ENCODE measurements at regions not wholly inside any gene's neighbourhood (a gene's known extent, or its start where the extent isn't known, plus 50 kb on each side); places are given as distances from the start of the nearest gene placed in this dataset.

DNA sequence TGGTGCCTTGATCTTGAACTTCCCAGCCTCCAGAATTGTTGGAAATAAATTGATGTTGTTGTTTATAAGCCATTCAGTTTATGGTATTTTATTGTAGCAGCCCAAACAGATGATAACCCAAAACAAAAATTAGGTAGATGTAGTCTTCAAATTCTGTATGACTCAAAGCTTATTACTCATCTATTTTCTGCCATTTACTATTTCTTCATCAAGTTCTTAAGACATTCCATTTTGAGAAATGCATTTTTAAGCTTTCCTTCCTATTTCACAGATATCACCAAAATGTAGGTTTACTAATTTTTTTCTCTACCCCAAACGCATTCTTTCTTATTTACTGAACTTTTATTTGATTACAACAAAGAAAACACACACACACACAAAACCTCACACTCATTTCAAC, 148.2 kb downstream of the RND3 start:
- no peak overlapping the region for H2AFZ ChIP-seq (ENCODE audit: low read length)
- WGBS (ENCODE audit: extremely low coverage, insufficient read length, low lambda C conversion rate) = 100% methylated on average over 1 of the region's 1 CpG
- no peaks in the 10 kb centered on the region for H3K4me1 ChIP-seq (ENCODE audit: insufficient read depth, low read length)

More for the DNA sequence above, 148.2 kb downstream of the RND3 start:
- H3K79me1 ChIP-seq (ENCODE audit: insufficient read depth, low read depth, low read length, poor library complexity, severe bottlenecking) = no peaks in the 10 kb centered on the region
- H4K91ac ChIP-seq (ENCODE audit: insufficient read length, low read depth, low read length) = no peak overlapping the region
- H3K27ac ChIP-seq (ENCODE audit: insufficient read length, low read depth, low read length) = no peak overlapping the region
- H3K14ac ChIP-seq (ENCODE audit: insufficient read depth, low read length) = no peak overlapping the region
- H3K9ac ChIP-seq (ENCODE audit: extremely low read depth, insufficient read length, low read length) = no peak overlapping the region
- no peak overlapping the region for H3K27ac Mint-ChIP-seq
- no peak overlapping the region for H3T11ph ChIP-seq (ENCODE audit: low read length)
- H2AK5ac ChIP-seq (ENCODE audit: insufficient read length, low read length) = no peak overlapping the region
- TF ChIP-seq, protein P1, sequence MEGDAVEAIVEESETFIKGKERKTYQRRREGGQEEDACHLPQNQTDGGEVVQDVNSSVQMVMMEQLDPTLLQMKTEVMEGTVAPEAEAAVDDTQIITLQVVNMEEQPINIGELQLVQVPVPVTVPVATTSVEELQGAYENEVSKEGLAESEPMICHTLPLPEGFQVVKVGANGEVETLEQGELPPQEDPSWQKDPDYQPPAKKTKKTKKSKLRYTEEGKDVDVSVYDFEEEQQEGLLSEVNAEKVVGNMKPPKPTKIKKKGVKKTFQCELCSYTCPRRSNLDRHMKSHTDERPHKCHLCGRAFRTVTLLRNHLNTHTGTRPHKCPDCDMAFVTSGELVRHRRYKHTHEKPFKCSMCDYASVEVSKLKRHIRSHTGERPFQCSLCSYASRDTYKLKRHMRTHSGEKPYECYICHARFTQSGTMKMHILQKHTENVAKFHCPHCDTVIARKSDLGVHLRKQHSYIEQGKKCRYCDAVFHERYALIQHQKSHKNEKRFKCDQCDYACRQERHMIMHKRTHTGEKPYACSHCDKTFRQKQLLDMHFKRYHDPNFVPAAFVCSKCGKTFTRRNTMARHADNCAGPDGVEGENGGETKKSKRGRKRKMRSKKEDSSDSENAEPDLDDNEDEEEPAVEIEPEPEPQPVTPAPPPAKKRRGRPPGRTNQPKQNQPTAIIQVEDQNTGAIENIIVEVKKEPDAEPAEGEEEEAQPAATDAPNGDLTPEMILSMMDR (conservative IDR thresholded peaks at IDR 0.05) = no peak
- H2BK15ac ChIP-seq (ENCODE audit: low read depth, low read length) = no peak overlapping the region
- no peak overlapping the region for H3K4me3 Mint-ChIP-seq
- no peaks in the 10 kb centered on the region for H3K79me2 ChIP-seq (ENCODE audit: insufficient read depth, low read length)
- H3K56ac ChIP-seq (ENCODE audit: insufficient read length, low read depth, low read length) = no peak overlapping the region
- no peak overlapping the region for H3K18ac ChIP-seq (ENCODE audit: insufficient read length, low read depth, low read length)
- no peak for DNase-seq
- no peak overlapping the region for H2BK12ac ChIP-seq (ENCODE audit: insufficient read length, low read depth, low read length)
- H4K20me1 ChIP-seq (ENCODE audit: control insufficient read depth, insufficient read depth, insufficient read length) = no peaks in the 10 kb centered on the region
- H4K5ac ChIP-seq (ENCODE audit: insufficient read length, low read depth, low read length) = no peak overlapping the region
- no peak overlapping the region for H3K4me2 ChIP-seq (ENCODE audit: insufficient read depth, insufficient read length, low read length)
- no peak overlapping the region for H2BK5ac ChIP-seq (ENCODE audit: insufficient read length, low read length)
- H3K9me3 Mint-ChIP-seq = no peaks in the 10 kb centered on the region; a peak in 1 of 5 replicates
- H3K9me3 ChIP-seq (ENCODE audit: control insufficient read depth, low read depth, low read length) = no peaks in the 10 kb centered on the region
- H3K27me3 ChIP-seq (ENCODE audit: insufficient read depth, low read length) = no peaks in the 10 kb centered on the region
- no peak overlapping the region for H4K8ac ChIP-seq (replicated peaks; ENCODE audit: insufficient read length, low read depth, low read length)
- H2BK120ac ChIP-seq (ENCODE audit: low read depth, low read length, poor library complexity, severe bottlenecking) = no peak overlapping the region
- no peaks in the 10 kb centered on the region; the same call in 1 of the 2 replicates for H3K27me3 Mint-ChIP-seq (ENCODE audit: low read depth)
- H2BK20ac ChIP-seq (ENCODE audit: low read depth, low read length, poor library complexity, severe bottlenecking) = no peak overlapping the region
- no peaks in the 10 kb centered on the region for H3K23me2 ChIP-seq (ENCODE audit: insufficient read length, low read depth, low read length, poor library complexity, severe bottlenecking)
- H3K23ac ChIP-seq (ENCODE audit: insufficient read length, low read depth, low read length) = no peak overlapping the region
- H3K4me1 Mint-ChIP-seq = peaks cover 9 to 10% of the 10 kb centered on the region in 2 experiments
- no peak overlapping the region for H3K4ac ChIP-seq (ENCODE audit: low read depth, low read length)
- H3K36me3 Mint-ChIP-seq (ENCODE audit: insufficient read depth in 1 of 3, low read depth in 3 of 3) = peaks cover 0 to 7% (median 0%) of the 10 kb centered on the region in 3 experiments; a peak in 4 of 7 replicates
